Natural killer cell (primary cell): ENCODE measurements at regions not wholly inside any gene's neighbourhood (a gene's known extent, or its start where the extent isn't known, plus 50 kb on each side); places are given as distances from the start of the nearest gene placed in this dataset.

Experiments used
- ATAC-seq, 3 donors: fragments of 150-1000 bp in 2 of 3; fragments of 200-7000 bp in 1 of 3; cut with Tn5 transposase; 1 replicate in 1 of 3; 2 replicates in 2 of 3; pipeline ENCODE4 v1.10.0; 2021; ENCODE audit warnings: mild to moderate bottlenecking in 2 of 3, moderate library complexity in 2 of 3
- DNase-seq, 2 donors: peaks; one replicate each; pipeline versions ENCODE4 v3.0.0 to v3.0.0-alpha.2; 2013 to 2021; ENCODE audit warnings: mixed read lengths in 1 of 2
- H3K27ac ChIP-seq: one replicate; pipeline ENCODE4 v1.5.1; 2013; ENCODE audit warnings: mild to moderate bottlenecking, low read length
- H3K27me3 ChIP-seq: one replicate; pipeline ENCODE4 v1.6.1; 2013; ENCODE audit warnings: low read length; ENCODE audit not compliant: control insufficient read depth, insufficient read depth
- H3K36me3 ChIP-seq: one replicate; pipeline ENCODE4 v1.6.1; 2013; ENCODE audit warnings: low read length; ENCODE audit not compliant: control insufficient read depth, insufficient read depth
- H3K4me1 ChIP-seq: one replicate; pipeline ENCODE4 v1.6.1; 2013; ENCODE audit warnings: low read length; ENCODE audit not compliant: control insufficient read depth, insufficient read depth
- H3K4me3 ChIP-seq: one replicate; pipeline ENCODE4 v1.5.1; 2013; ENCODE audit warnings: low read length
- H3K9me3 ChIP-seq: one replicate; pipeline ENCODE4 v1.6.1; 2013; ENCODE audit warnings: low read length; ENCODE audit not compliant: control insufficient read depth, insufficient read depth
- H3K27ac Mint-ChIP-seq, 2 donors: one replicate each; pipeline ENCODE4 v1.8.0; 2022; ENCODE audit warnings: mild to moderate bottlenecking in 2 of 2, mixed read lengths in 2 of 2, moderate library complexity in 1 of 2
- H3K27me3 Mint-ChIP-seq, 2 donors: one replicate each; pipeline ENCODE4 v1.8.0; 2022; ENCODE audit warnings: low read depth in 2 of 2, mixed read lengths in 2 of 2
- H3K36me3 Mint-ChIP-seq: one replicate; pipeline ENCODE4 v1.8.0; 2022; ENCODE audit warnings: mixed read lengths
- H3K4me1 Mint-ChIP-seq, 2 donors: one replicate each; pipeline ENCODE4 v1.8.0; 2022; ENCODE audit warnings: mixed read lengths in 2 of 2
- H3K4me3 Mint-ChIP-seq: one replicate; pipeline ENCODE4 v1.8.0; 2022; ENCODE audit warnings: mild to moderate bottlenecking, moderate library complexity, mixed read lengths
- H3K9me3 Mint-ChIP-seq, 2 donors: one replicate each; pipeline ENCODE4 v1.8.0; 2022; ENCODE audit warnings: mixed read lengths in 2 of 2
- WGBS: methylation state at CpG from one replicate; pipeline ENCODE4 v1.1.7; 2013; ENCODE audit warnings: missing lambda C conversion rate; ENCODE audit not compliant: insufficient coverage; 5-methylcytosine and 5-hydroxymethylcytosine counted together
- intact Hi-C: fragments of 100-400 bp; cut with micrococcal nuclease; formaldehyde crosslinking; loops from one replicate; pipeline ENCODE4 v1.14.2; 2022
- TF ChIP-seq, protein P1 (sequence below): fragments of 200-600 bp; IDR thresholded peaks from one replicate; pipeline ENCODE4 v1.8.0; 2022; ENCODE audit warnings: antibody characterized with exemption

DNA sequence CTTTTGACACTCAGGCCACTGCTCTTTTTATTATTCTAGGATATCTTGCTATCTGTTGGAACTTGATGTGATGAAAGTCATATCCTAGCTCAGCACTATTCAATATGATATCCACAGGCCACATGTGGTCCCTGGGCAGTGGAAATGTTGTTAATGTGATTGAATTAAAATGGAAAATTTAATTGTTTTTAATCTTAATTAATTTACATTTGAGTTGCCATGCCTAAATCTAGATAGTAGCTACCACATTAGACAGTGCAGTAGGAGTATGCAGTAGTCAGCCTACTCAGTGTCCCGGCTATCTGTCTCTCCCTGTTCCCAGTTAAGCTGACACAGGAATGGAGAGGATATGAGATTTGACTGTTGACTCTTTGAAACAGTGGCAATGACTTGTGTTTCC, 460.2 kb downstream of the GBE1 start:
- intact Hi-C loops: no loop called here
- H3K9me3 ChIP-seq: no peaks in the 10 kb centered on the region
- Mint-ChIP-seq H3K4me1 (no peaks in the 10 kb centered on the region), H3K36me3 (no peaks in the 10 kb centered on the region), H3K27me3 (no peaks in the 10 kb centered on the region), H3K27ac (no peak overlapping the region), H3K9me3 (peaks cover 3 to 13% of the 10 kb centered on the region in 2 donors), H3K4me3 (no peak overlapping the region)
- H3K27me3 ChIP-seq: no peaks in the 10 kb centered on the region
- TF ChIP-seq, protein P1, sequence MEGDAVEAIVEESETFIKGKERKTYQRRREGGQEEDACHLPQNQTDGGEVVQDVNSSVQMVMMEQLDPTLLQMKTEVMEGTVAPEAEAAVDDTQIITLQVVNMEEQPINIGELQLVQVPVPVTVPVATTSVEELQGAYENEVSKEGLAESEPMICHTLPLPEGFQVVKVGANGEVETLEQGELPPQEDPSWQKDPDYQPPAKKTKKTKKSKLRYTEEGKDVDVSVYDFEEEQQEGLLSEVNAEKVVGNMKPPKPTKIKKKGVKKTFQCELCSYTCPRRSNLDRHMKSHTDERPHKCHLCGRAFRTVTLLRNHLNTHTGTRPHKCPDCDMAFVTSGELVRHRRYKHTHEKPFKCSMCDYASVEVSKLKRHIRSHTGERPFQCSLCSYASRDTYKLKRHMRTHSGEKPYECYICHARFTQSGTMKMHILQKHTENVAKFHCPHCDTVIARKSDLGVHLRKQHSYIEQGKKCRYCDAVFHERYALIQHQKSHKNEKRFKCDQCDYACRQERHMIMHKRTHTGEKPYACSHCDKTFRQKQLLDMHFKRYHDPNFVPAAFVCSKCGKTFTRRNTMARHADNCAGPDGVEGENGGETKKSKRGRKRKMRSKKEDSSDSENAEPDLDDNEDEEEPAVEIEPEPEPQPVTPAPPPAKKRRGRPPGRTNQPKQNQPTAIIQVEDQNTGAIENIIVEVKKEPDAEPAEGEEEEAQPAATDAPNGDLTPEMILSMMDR: no peak
- no peaks in the 10 kb centered on the region for H3K36me3 ChIP-seq
- WGBS: 100% methylated on average over 1 of the region's 1 CpG
- ATAC-seq (no peak), DNase-seq (no peak)
- no peak overlapping the region for H3K27ac ChIP-seq
- no peak overlapping the region for H3K4me3 ChIP-seq
- H3K4me1 ChIP-seq: no peaks in the 10 kb centered on the region

DNA sequence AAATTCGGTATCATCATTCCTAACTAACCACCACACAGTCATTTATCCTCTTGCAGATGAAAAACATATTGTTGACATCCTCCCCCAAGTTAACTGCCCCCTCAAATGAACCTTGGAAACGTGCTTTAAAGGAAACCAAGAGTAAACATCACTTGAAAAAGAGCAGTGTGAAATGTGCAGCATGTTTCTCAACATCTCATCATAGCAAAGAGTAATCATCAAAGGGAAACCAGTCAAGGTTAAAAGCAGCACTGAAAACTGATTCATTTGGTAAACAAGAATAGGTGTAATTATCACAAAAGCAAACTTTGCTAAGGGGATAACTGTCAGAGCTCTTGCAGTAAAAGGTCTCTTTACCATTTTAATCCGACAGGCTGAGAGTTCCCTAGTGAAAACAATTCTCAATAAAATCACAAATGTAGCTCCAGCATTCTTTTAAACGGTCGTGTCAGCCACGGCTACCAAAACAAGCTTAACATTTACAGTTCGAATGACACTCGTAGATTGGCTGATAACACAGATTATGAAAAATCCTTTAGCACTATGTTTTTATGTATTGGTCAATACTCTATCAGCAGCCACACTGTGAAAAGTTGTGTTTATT, 461.0 kb downstream of the GBE1 start:
- H3K36me3 Mint-ChIP-seq: no peaks in the 10 kb centered on the region
- no peaks in the 10 kb centered on the region for H3K36me3 ChIP-seq
- H3K27ac ChIP-seq: no peak overlapping the region
- no peak overlapping the region for H3K4me3 ChIP-seq
- H3K27me3 Mint-ChIP-seq: no peaks in the 10 kb centered on the region
- H3K27ac Mint-ChIP-seq: no peak overlapping the region
- H3K9me3 ChIP-seq: no peaks in the 10 kb centered on the region
- H3K9me3 Mint-ChIP-seq: peaks cover 5 to 15% of the 10 kb centered on the region in 2 donors
- ATAC-seq: no peak
- H3K4me3 Mint-ChIP-seq: no peak overlapping the region
- TF ChIP-seq, protein P1: no peak
- H3K27me3 ChIP-seq: no peaks in the 10 kb centered on the region
- DNase-seq: no peak
- WGBS: 70% methylated on average over 8 of the region's 8 CpGs
- intact Hi-C loops: no loop called here
- no peaks in the 10 kb centered on the region for H3K4me1 Mint-ChIP-seq
- no peaks in the 10 kb centered on the region for H3K4me1 ChIP-seq

DNA sequence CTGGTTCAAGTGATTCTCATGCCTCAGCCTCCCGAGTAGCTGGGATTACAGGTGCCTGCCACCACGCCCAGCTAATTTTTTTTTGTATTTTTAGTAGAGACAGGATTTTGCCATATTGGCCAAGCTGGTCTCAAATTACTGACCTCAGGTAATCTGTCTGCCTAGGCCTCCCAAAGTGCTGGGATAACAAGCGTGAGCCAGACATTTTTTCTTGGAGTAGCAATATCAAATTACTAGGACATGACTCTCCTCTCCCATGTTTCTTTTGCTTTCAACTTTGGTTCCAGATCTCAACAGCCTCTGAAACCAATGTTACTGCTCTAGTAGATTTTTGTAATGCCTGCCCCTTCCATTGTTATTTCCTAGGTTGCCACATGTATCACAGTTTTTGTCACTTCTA, 462.0 kb downstream of the GBE1 start:
- no peaks in the 10 kb centered on the region for H3K27me3 ChIP-seq

More for the DNA sequence above, 462.0 kb downstream of the GBE1 start:
- intact Hi-C loops: no loop called here
- no peaks in the 10 kb centered on the region for H3K36me3 Mint-ChIP-seq
- H3K9me3 ChIP-seq: no peaks in the 10 kb centered on the region
- H3K4me3 Mint-ChIP-seq: no peak overlapping the region
- 87% methylated on average over 3 of the region's 3 CpGs for WGBS
- H3K4me3 ChIP-seq: no peak overlapping the region
- H3K4me1 ChIP-seq: no peaks in the 10 kb centered on the region
- H3K27me3 Mint-ChIP-seq: no peaks in the 10 kb centered on the region
- H3K4me1 Mint-ChIP-seq: no peaks in the 10 kb centered on the region
- peaks cover 5 to 15% of the 10 kb centered on the region in 2 donors for H3K9me3 Mint-ChIP-seq
- TF ChIP-seq, protein P1: no peak
- H3K36me3 ChIP-seq: no peaks in the 10 kb centered on the region
- no peak overlapping the region for H3K27ac Mint-ChIP-seq
- no peak overlapping the region for H3K27ac ChIP-seq
- ATAC-seq (no peak), DNase-seq (no peak)
